C4-2B (cell line): ENCODE measurements at regions not wholly inside any gene's neighbourhood (a gene's known extent, or its start where the extent isn't known, plus 50 kb on each side); places are given as distances from the start of the nearest gene placed in this dataset.
A peak's percentile ranks its signal among the peaks of the same experiment; 100 is the strongest.

Experiments
- H3K27ac ChIP-seq: fragments of 450-650 bp; 2 replicates; pipeline ENCODE4 v1.5.1; 2017
- ZFX ChIP-seq: fragments of 450-650 bp; IDR thresholded peaks from 2 replicates; pipeline ENCODE4 v1.6.1; 2017
- TF ChIP-seq, protein P1 (sequence below): fragments of 450-650 bp; conservative IDR thresholded peaks from 2 replicates; pipeline ENCODE4 v1.5.1; 2017; ENCODE audit warnings: mild to moderate bottlenecking

GRCh38 chr7:106423821-106424475 is 139.2 kb upstream of the NAMPT start:
- H3K27ac ChIP-seq: peak overlapping the region; percentile 8; the same call in 1 of the 2 replicates
- TF ChIP-seq, protein P1, sequence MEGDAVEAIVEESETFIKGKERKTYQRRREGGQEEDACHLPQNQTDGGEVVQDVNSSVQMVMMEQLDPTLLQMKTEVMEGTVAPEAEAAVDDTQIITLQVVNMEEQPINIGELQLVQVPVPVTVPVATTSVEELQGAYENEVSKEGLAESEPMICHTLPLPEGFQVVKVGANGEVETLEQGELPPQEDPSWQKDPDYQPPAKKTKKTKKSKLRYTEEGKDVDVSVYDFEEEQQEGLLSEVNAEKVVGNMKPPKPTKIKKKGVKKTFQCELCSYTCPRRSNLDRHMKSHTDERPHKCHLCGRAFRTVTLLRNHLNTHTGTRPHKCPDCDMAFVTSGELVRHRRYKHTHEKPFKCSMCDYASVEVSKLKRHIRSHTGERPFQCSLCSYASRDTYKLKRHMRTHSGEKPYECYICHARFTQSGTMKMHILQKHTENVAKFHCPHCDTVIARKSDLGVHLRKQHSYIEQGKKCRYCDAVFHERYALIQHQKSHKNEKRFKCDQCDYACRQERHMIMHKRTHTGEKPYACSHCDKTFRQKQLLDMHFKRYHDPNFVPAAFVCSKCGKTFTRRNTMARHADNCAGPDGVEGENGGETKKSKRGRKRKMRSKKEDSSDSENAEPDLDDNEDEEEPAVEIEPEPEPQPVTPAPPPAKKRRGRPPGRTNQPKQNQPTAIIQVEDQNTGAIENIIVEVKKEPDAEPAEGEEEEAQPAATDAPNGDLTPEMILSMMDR: no peak
- no peak for TF ChIP-seq ZFX

DNA sequence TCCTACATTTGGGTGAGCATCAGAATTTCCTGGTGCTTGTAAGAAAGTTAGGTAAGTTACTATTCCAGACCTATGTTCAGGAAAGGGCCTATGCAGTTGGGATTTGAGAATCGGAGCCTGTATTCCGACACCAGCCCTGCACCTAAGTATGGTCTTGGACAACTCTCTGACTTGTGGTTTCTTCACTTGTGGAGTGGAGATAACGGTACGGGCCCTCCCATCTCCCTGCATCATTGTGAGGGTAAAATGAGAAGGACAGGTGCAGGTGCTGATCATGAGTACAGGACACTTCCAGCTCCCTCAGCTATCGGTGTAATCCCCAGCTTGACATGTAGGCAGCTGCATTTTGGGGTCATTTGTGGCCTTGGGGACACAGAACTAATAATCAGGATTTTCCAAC is 138.3 kb upstream of the NAMPT start:
- TF ChIP-seq ZFX: no peak
- H3K27ac ChIP-seq: no peak overlapping the region

DNA sequence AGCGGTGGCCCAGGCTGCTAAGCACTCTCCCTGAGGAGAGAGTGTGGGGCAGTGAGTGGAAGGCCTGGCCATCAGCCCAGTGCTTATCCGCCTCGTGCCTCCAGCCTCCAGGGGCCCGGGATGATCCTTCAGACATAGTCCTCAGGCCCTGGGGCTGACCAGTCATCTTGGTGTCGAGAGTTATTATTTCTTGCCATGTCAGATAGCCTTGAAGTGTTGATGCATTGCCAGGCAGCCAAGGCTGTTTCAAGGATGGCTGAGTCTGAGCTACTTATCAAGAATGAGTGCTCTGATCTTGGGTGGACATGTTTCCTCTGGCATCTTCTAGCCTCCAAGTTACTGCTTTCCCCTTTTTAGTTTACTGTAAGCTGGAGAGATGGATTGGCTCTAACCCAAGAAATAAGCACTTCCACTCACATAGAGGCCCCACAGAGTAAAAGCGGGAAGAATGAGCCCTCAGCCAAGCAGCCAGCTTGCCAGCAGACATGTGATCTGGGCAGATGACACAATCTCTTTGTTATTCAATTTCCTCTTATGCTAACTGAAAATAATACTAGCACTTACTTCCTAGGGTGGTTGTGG is 136.5 kb upstream of the NAMPT start:
- TF ChIP-seq, protein P1: no peak
- TF ChIP-seq ZFX: no peak
- H3K27ac ChIP-seq: no peak overlapping the region

- no peak overlapping the region for H3K27ac ChIP-seq
- TF ChIP-seq, protein P1: no peak
- no peak for TF ChIP-seq ZFX
Measured at GRCh38 chr7:106420736-106421135, 136.0 kb upstream of the NAMPT start.

DNA sequence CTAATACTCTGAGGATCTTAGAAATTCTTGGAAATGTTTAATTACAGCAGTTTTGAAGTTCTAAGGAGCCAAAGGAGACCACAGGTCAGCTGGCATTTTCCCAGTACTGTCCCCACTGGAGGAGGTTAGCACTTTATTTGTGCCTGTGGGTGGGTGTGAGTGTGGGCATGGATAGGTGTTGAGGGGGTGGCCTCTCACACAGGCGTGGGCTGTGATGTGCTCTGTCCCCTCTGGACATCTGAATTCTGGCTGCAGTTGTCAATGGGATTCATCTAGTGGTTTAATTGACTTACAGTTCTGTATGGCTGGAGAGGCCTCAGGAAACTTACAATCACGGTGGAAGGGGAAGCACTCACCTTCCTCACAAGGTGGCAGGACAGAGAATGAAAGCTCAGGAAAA is 135.4 kb upstream of the NAMPT start:
- TF ChIP-seq, protein P1: no peak
- no peak for TF ChIP-seq ZFX
- H3K27ac ChIP-seq: no peak overlapping the region

DNA sequence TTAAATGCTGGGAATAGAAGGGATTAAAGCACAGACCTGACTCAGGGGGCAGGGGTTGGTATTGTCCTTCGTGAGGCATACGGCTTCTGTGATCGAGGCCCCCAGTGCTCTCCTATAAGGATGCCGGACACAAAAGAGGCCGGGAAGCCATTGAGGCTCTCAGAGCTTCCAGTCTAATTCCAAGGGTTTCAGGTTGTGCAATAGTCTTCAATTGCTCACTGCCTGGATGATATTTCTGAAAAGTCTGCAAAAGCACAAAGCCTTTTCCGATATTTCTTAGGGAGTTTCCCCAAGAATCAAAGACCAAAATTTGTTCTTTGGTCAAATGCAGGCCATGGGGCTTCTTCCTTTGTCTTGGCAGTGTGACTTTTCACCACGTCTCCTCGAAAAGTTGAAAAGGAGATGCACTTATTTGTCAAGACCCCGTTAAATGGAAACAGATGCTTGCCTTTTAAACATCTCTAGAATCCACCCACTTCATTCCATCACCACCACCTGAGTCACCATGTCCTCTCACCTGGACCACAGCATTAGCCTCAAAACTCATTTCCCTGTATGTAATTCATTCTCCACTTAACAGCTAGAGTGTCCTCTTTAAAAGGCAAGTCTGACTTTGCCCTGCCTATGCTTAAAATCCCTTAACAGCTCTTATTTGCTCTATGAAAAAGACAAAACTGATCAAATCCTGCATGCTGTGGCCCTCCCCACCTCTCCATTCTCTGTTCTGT is 134.8 kb upstream of the NAMPT start:
- TF ChIP-seq ZFX: no peak
- peak overlapping the region; percentile 52; the same call in 1 of the 2 replicates for H3K27ac ChIP-seq

- peak overlapping the region; percentile 52; the same call in 1 of the 2 replicates for H3K27ac ChIP-seq
- TF ChIP-seq, protein P1: no peak
- no peak for TF ChIP-seq ZFX
Measured at GRCh38 chr7:106418526-106418925, 133.7 kb upstream of the NAMPT start.

DNA sequence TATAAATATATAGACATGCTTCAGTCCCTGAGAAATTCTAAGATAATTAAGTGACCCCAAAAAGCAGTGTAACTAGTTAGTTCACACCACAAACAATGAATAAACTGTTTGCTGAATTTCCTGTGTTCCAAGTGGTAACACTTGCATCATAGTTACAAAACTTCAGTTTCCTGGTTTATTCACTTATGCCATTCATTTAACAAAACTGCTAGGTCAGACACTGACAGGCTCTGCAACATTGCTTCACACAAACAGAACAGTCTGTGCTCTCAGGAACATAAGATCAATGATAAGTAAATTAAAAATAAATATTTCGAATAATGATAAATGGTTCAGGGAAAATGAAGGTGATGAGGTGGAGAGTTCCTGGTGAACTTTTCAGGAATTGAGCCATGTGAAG is 133.3 kb upstream of the NAMPT start:
- H3K27ac ChIP-seq: no peak overlapping the region; the same call in 1 of the 2 replicates
- TF ChIP-seq ZFX: no peak
- TF ChIP-seq, protein P1: no peak
